Prostate gland (tissue), 2 donors: ENCODE measurements at regions not wholly inside any gene's neighbourhood (a gene's known extent, or its start where the extent isn't known, plus 50 kb on each side); places are given as distances from the start of the nearest gene placed in this dataset.

ENCODE experiments used
- DNase-seq: peaks from one replicate; pipeline ENCODE4 v3.0.0-alpha.2; 2019; ENCODE audit warnings: low spot score
- H3K27ac ChIP-seq, 2 donors: fragments of 200-600 bp; sonication (generic); 2 replicates each; pipeline ENCODE4 v1.5.1; 2017 to 2019
- H3K27me3 ChIP-seq: fragments of 200-600 bp; sonication (generic); replicated peaks from 2 replicates; pipeline ENCODE4 v1.5.1; 2019; ENCODE audit not compliant: insufficient read depth
- H3K36me3 ChIP-seq, 2 donors: fragments of 200-600 bp; sonication (generic); 1 replicate in 1 of 2; 2 replicates in 1 of 2; pipeline versions ENCODE4 v1.5.1 to v1.8.1; 2017 to 2019
- H3K4me1 ChIP-seq: fragments of 200-600 bp; sonication (generic); replicated peaks from 2 replicates; pipeline ENCODE4 v1.5.1; 2019
- H3K4me3 ChIP-seq, 2 donors: fragments of 200-600 bp; sonication (generic); 2 replicates each; pipeline ENCODE4 v1.5.1; 2017 to 2019
- H3K9me3 ChIP-seq: fragments of 200-600 bp; sonication (generic); 2 replicates; pipeline ENCODE4 v1.5.1; 2017
- POLR2A ChIP-seq: fragments of 450-650 bp; IDR thresholded peaks from one replicate; pipeline ENCODE4 v1.6.1; 2016; ENCODE audit warnings: antibody characterized with exemption, mild to moderate bottlenecking
- POLR2AphosphoS5 ChIP-seq: sonication (generic); formaldehyde crosslinking; IDR thresholded peaks from one replicate; pipeline ENCODE4 v1.6.1; 2017; ENCODE audit warnings: antibody characterized with exemption
- WGBS: methylation state at CpG from one replicate; pipeline ENCODE4 v1.1.5; 2018; 5-methylcytosine and 5-hydroxymethylcytosine counted together
- intact Hi-C: fragments of 100-400 bp; cut with DNase I; formaldehyde crosslinking; loops from one replicate; pipeline ENCODE4 v1.14.2; 2022
- TF ChIP-seq, protein P1 (sequence below), 4 experiments: fragments of 200-600 bp in 2 of 4; fragments of 450-650 bp in 2 of 4; sonication (generic) in 2 of 4; IDR thresholded peaks; 1 replicate in 3 of 4; 2 replicates in 1 of 4; pipeline ENCODE4 v1.5.1; 2016 to 2019; ENCODE audit warnings: antibody characterized with exemption in 4 of 4, mild to moderate bottlenecking in 2 of 4, moderate library complexity in 2 of 4

DNA sequence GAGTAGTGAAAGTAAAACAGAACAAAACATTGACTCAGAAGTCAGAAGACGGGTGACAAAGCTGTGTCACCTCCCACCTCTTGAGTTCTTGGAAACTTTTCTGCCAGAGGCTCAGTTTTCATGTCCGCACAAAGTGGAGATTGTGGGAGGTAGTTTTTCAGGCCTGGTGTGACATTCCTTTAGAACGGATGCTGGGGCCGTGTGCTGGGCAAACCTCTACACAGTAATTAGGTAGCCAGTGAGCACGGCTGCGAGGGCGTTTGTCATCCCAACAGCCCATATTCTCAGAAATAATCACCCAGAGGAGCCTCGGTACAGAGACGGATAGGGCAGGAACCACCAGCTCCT, 1054.4 kb downstream of the TBC1D22A start:
- DNase-seq, result no peak
- no peak overlapping the region for H3K4me3 ChIP-seq
- TF ChIP-seq POLR2AphosphoS5 (no peak), POLR2A (no peak)
- TF ChIP-seq, protein P1, sequence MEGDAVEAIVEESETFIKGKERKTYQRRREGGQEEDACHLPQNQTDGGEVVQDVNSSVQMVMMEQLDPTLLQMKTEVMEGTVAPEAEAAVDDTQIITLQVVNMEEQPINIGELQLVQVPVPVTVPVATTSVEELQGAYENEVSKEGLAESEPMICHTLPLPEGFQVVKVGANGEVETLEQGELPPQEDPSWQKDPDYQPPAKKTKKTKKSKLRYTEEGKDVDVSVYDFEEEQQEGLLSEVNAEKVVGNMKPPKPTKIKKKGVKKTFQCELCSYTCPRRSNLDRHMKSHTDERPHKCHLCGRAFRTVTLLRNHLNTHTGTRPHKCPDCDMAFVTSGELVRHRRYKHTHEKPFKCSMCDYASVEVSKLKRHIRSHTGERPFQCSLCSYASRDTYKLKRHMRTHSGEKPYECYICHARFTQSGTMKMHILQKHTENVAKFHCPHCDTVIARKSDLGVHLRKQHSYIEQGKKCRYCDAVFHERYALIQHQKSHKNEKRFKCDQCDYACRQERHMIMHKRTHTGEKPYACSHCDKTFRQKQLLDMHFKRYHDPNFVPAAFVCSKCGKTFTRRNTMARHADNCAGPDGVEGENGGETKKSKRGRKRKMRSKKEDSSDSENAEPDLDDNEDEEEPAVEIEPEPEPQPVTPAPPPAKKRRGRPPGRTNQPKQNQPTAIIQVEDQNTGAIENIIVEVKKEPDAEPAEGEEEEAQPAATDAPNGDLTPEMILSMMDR (IDR thresholded peaks at IDR 0.05), result no peak
- H3K4me1 ChIP-seq, result no peaks in the 10 kb centered on the region
- 55% methylated on average over 9 of the region's 9 CpGs for WGBS
- intact Hi-C loops, result no loop called here
- no peaks in the 10 kb centered on the region for H3K36me3 ChIP-seq
- peaks cover 3% of the 10 kb centered on the region for H3K27me3 ChIP-seq
- H3K27ac ChIP-seq, result no peak overlapping the region
- H3K9me3 ChIP-seq, result no peaks in the 10 kb centered on the region

DNA sequence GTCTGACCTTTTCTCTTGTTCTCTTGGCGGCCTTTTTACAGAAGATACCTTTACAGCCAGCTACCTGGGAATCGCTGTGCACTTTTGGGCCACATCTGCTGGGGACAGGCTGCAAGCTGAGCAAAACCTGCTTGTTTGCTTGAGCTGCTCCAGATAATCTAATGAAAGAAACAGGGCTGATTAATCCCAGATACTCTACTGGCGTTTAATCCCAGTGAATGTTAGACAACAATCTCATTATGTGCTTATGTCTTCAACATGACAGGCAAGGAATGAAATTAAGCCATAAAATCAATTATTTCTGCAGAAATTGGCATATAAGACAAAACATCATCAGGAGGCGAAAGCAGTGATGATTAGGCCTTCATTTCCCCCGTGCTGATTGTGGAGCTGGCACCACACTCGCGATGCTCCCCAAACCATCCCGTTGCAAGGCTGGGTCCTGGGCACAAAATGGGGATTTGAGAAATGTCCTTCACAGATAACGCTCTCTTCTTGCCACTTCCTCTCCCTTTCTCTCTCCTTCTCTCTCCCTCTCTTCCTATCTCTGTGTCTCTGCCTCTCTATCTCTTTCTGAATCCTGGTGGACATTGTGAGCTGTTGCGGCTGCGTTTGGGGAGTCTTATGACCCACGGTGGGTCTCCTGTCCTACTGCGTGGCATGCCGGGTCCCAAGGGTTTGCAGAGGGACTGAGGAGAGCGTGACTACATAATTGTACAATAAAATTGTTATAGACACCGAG, 1053.8 kb downstream of the TBC1D22A start:
- TF ChIP-seq, protein P1 (IDR thresholded peaks at IDR 0.05), result no peak
- TF ChIP-seq POLR2AphosphoS5, result no peak
- no peak for TF ChIP-seq POLR2A
- H3K27ac ChIP-seq, result no peak overlapping the region
- intact Hi-C loops, result no loop called here
- H3K27me3 ChIP-seq, result peaks cover 3% of the 10 kb centered on the region
- H3K36me3 ChIP-seq, result no peaks in the 10 kb centered on the region
- whole genome bisulfite sequencing, result 75% methylated on average over 16 of the region's 16 CpGs
- DNase-seq, result no peak
- no peaks in the 10 kb centered on the region for H3K9me3 ChIP-seq
- no peak overlapping the region for H3K4me3 ChIP-seq
- H3K4me1 ChIP-seq, result no peaks in the 10 kb centered on the region

DNA sequence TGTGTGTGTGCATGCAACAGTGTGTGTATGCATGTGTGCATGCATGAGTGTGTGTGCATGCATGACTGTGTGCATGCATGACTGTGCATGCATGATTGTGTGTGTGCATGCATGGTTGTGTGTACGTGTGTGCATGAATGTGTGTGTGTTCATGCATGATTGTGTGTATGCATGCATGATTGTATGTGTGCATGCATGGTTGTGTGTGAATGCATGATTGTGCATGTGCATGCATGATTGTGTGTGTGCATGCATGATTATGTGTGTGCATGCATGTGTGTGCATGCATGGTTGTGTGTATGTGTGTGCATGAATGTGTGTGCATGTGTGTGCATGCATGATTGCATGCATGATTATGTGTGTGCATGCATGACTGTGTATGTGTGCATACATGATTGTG, 1052.0 kb downstream of the TBC1D22A start:
- Histone ChIP-seq H3K36me3 (no peaks in the 10 kb centered on the region), H3K27ac (no peak overlapping the region), H3K27me3 (peaks cover 3% of the 10 kb centered on the region), H3K4me3 (no peak overlapping the region), H3K4me1 (no peaks in the 10 kb centered on the region), H3K9me3 (no peaks in the 10 kb centered on the region)
- WGBS, result 100% methylated on average over 1 of the region's 1 CpG
- DNase-seq, result no peak
- TF ChIP-seq, protein P1 (IDR thresholded peaks at IDR 0.05), result no peak
- no peak for TF ChIP-seq POLR2AphosphoS5
- no peak for TF ChIP-seq POLR2A
- intact Hi-C loops, result no loop called here

DNA sequence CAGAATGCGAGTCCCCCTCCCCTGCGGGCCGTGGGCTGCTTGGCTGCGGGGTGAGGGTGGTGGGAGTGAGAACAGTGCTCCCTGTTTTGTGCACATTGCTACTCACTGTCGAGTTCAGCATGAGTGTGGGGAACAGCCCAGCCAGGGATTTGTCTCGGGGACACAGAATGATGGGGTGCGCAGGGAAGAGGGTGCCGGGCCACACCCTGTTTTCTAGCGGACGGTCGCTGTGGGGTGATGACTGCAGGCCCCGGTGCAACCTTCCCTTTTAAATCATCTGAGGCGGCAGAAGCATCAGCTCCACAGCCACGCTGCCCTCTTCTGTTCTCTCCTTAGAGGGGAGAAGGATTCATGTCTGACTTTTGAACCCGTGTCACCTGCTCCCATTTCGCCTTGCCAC, 1051.2 kb downstream of the TBC1D22A start:
- no peak for DNase-seq
- intact Hi-C loops, result no loop called here
- 81% methylated on average over 16 of the region's 16 CpGs for WGBS

More for the DNA sequence above, 1051.2 kb downstream of the TBC1D22A start:
- H3K4me1 ChIP-seq, result no peaks in the 10 kb centered on the region
- no peaks in the 10 kb centered on the region for H3K36me3 ChIP-seq
- no peaks in the 10 kb centered on the region for H3K9me3 ChIP-seq
- H3K27me3 ChIP-seq, result peaks cover 3% of the 10 kb centered on the region
- H3K4me3 ChIP-seq, result no peak overlapping the region
- no peak overlapping the region for H3K27ac ChIP-seq
- TF ChIP-seq POLR2A, result no peak
- TF ChIP-seq POLR2AphosphoS5, result no peak
- TF ChIP-seq, protein P1 (IDR thresholded peaks at IDR 0.05), result no peak
